HG03442 (cell line): ENCODE measurements at regions not wholly inside any gene's neighbourhood (a gene's known extent, or its start where the extent isn't known, plus 50 kb on each side); places are given as distances from the start of the nearest gene placed in this dataset.
A peak's percentile ranks its signal among the peaks of the same experiment; 100 is the strongest.
"Not testable (repeated sequence)": the region's sequence is repeated elsewhere in the genome, so short reads cannot be mapped to it uniquely, and the experiment has no call there.

Source experiments
- ATAC-seq: cut with Tn5 transposase; IDR thresholded peaks from one replicate; pipeline ENCODE4 v1.9.1; 2021; ENCODE audit warnings: mild to moderate bottlenecking, moderate library complexity; ENCODE audit not compliant: unreplicated experiment

GRCh38 chr2:36302911-36303310 is 52.7 kb upstream of the CRIM1 start:
- ATAC-seq, result no peak

GRCh38 chr2:36301843-36302242 is 53.7 kb upstream of the CRIM1 start:
- ATAC-seq, result no peak

- no peak for ATAC-seq
These were observed 54.9 kb upstream of the CRIM1 start for GRCh38 chr2:36300697-36301096.

- ATAC-seq, result no peak
These were observed 58.8 kb upstream of the CRIM1 start for GRCh38 chr2:36296798-36297197.

GRCh38 chr2:36294316-36294721 is 61.3 kb upstream of the CRIM1 start:
- no peak for ATAC-seq

- no peak for ATAC-seq
These were observed 65.2 kb upstream of the CRIM1 start for GRCh38 chr2:36290306-36290856.

GRCh38 chr2:36289731-36290130 is 65.8 kb upstream of the CRIM1 start:
- no peak for ATAC-seq

- ATAC-seq, result peak; percentile 54
These were observed 68.0 kb upstream of the CRIM1 start for GRCh38 chr2:36287363-36288275.

GRCh38 chr2:36279506-36279905 is 76.1 kb upstream of the CRIM1 start:
- ATAC-seq, result not testable (repeated sequence)

GRCh38 chr2:36277881-36278523 is 77.6 kb upstream of the CRIM1 start:
- ATAC-seq, result no peak

GRCh38 chr2:36277146-36277808 is 78.3 kb upstream of the CRIM1 start:
- peak; percentile 76 for ATAC-seq

GRCh38 chr2:36271266-36271665 is 84.3 kb upstream of the CRIM1 start:
- no peak for ATAC-seq

- ATAC-seq, result no peak
These were observed 84.8 kb upstream of the CRIM1 start for GRCh38 chr2:36270758-36271157.

GRCh38 chr2:36267194-36267593 is 88.4 kb upstream of the CRIM1 start:
- ATAC-seq, result no peak

GRCh38 chr2:36266536-36267121 is 88.9 kb upstream of the CRIM1 start:
- no peak for ATAC-seq

GRCh38 chr2:36262581-36262980 is 93.0 kb upstream of the CRIM1 start:
- no peak for ATAC-seq

- ATAC-seq, result no peak
These were observed 99.7 kb upstream of the CRIM1 start for GRCh38 chr2:36255863-36256262.

GRCh38 chr2:36253086-36253485 is 102.5 kb upstream of the CRIM1 start:
- ATAC-seq, result no peak

GRCh38 chr2:36246320-36246990 is 109.1 kb upstream of the CRIM1 start:
- peak; percentile 89 for ATAC-seq

GRCh38 chr2:36245651-36246050 is 109.9 kb upstream of the CRIM1 start:
- ATAC-seq, result no peak
